GM12873 (cell line): ENCODE measurements at regions not wholly inside any gene's neighbourhood (a gene's known extent, or its start where the extent isn't known, plus 50 kb on each side); places are given as distances from the start of the nearest gene placed in this dataset.

Source experiments
- TF ChIP-seq, protein P1 (sequence below): IDR thresholded peaks from 2 replicates; pipeline ENCODE4 v1.5.1; 2012; ENCODE audit warnings: low read depth, mild to moderate bottlenecking, moderate library complexity, low read length, control low read depth; ENCODE audit not compliant: insufficient read depth; ENCODE audit errors: missing control alignments

DNA sequence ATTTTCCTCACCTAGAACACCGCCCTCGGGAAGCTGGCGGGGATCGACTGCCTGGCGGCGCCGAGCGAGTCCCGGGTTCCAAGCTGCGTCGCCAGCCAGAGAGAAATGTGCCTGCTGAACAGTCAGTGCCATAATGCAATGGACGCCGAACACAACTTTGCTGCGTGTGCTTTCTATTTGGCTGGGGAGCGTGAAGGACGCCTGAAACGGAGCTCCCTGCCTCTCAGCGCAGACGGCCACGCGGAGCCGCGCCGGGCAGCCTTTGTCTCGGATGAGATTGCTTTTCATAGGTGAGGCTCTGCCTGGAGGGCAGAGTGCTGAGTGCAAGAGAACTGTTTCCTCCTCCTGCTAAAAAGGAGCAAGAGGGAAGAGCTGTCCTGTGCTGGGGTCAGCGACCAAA is 107.7 kb upstream of the BCOR start:
- TF ChIP-seq, protein P1, sequence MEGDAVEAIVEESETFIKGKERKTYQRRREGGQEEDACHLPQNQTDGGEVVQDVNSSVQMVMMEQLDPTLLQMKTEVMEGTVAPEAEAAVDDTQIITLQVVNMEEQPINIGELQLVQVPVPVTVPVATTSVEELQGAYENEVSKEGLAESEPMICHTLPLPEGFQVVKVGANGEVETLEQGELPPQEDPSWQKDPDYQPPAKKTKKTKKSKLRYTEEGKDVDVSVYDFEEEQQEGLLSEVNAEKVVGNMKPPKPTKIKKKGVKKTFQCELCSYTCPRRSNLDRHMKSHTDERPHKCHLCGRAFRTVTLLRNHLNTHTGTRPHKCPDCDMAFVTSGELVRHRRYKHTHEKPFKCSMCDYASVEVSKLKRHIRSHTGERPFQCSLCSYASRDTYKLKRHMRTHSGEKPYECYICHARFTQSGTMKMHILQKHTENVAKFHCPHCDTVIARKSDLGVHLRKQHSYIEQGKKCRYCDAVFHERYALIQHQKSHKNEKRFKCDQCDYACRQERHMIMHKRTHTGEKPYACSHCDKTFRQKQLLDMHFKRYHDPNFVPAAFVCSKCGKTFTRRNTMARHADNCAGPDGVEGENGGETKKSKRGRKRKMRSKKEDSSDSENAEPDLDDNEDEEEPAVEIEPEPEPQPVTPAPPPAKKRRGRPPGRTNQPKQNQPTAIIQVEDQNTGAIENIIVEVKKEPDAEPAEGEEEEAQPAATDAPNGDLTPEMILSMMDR: no peak

DNA sequence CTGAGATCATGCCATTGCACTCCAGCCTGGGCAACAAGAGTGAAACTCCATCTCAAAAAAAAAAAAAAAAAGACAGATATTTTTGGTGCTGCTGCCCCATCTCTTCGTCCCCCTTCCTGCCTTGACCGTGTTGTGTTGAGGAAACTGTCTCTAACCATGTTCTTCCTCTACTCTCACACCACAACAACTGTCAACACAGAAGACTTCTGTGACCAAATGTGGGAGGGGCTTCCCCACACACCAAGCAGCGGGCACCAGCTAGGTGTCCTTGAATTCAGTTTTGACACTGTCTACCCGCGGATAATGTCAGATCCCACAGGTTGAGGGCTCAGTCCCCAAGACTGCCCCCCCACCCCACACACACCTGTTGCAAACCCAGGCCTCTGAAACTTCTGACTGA is 104.7 kb upstream of the BCOR start:
- TF ChIP-seq, protein P1: no peak

DNA sequence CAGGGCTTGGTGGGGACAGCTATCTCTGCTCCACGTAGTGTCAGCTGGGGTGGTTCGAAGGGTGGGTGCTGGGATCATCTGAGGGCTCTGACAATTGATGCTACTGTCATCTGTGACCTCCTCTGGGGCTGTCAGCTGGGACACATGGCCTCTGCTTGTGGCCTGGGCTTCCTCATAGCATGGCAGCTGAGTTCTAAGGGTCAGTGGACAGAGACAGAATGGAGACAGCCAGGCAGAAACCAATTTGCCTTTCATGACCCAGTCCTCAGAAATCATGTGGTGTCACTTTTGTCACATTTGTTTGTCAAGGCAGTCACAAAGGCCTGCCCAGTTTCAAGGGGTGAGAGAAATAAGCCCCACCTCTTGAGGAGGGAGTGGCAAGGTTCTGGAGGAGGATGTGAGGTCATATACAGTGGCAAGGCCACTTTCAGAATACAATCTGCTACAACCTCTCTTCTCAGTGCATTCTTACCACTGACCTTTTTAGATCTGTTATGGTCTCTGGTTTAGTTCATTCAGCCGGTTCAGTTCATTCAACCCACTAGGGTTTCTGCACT is 103.6 kb upstream of the BCOR start:
- TF ChIP-seq, protein P1: no peak

DNA sequence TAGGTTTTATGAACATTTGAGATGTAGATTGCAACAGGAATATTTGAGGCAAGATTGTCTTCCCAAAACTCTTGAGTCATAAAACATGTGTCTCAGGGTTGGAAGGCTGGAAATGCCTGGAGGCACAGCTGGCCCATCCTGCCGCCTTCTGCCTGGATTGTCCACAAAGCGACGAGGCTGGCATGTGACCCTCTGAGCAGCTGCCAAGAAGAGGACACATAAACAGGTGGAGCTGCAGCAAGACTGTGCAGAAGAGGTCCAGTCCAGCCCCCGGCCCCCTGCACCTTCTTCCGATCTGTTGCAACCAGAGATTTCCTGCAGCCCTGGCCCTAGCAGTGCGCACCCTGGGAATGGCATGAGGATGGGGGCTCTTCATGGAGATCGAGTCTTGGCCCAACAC is 101.9 kb upstream of the BCOR start:
- TF ChIP-seq, protein P1: no peak

DNA sequence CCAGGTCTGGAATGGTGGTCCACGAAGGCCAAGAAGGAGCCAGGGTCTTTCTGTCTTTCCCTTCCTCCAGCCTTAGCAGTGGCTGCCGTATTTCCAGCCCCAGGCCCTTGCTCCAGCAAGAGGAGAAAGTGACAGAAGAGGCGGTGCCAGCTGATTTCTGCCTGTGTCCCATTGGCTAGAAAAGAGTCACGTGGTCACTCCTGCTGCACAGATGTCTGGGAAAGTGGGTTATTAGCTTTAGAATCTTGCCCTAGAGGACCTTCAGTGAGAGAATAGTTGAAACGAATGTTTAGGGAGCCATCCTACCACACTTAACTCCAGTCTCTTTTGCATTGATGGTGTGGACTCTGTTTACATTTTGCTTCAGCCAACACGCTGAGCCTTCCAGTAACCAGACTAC is 99.3 kb upstream of the BCOR start:
- TF ChIP-seq, protein P1: no peak

DNA sequence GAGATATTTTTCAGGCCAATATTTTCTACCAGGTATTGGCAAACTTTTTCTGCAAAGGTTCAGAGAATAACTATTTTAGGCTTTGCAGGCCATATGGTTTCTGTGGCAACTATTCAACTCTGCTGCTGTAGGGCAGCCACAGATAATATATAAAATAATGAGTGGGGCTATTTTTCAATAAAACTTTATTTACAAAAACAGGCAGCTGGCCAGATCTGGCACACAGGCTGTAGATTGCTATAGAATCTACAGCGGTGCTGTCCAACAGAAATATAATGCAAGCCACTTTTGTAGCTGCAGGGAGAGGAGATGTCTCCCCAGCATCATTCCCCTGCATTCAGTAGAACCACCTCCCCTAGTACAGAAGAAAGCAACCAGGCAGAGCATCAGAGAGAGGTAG is 97.6 kb upstream of the BCOR start:
- TF ChIP-seq, protein P1: no peak

DNA sequence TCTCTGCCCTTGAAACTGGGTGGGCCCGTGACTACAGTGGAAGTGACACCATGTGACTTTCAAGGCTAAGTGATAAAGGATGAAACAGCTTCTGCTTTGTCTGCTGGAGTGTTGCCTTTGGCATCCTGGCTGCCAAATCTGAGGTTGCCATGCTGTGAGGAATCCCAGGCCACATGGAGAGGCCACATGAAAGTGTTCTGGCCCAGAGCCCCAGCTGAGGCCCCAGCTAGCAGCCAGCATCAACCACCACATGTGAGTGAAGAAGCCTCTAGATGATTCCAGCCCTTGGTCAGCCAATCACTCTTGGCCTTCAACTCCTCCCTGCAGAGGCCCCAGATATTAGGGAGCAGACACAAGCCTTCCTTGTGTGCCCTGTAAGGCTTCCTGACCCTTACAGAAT is 94.4 kb upstream of the BCOR start:
- TF ChIP-seq, protein P1: no peak
